ENCODE measurements at regions not wholly inside any gene's neighbourhood (a gene's known extent, or its start where the extent isn't known, plus 50 kb on each side); places are given as distances from the start of the nearest gene placed in this dataset.

DNA sequence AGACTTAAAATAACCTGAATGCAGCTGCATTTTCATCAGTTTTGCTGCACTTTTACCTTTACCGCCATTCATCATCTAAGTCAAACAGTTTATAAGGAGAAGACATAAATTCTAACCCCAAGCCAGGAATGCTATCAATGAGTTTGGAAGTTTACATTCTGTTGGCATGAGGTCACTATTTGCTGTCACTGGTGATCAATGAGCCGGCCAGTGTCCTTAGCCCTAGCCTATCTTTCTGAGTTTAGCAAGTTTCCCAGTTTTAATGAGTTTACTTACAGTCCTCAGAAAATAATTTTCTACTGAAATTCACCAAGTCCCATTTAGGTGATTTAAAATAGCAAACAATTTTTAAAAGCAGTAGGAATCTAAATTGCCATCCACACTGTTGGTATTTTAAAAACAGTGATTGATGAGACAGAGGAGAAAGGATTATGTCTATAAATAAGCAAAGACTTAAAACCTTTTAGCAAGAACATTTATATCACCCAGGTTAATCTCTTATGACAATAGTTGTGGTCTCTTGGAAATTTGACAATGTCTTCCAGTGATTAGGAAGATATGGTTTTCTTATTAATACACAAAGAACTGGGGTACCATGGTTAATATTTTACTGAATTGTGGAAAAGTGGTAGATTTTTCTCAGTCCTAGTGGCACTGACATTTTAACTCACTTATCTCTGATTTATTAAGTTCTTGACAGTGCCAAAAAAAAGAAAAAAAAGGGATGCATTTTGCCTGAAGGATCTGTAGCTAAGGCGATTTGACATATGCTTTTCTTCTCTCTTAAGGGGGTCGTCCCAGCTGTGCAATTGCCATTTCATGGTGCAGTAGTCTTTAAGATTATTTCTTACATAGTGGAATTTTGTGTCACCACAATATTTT is 443.4 kb upstream of the ANKRD30A start:
- no peak for DNase-seq (ENCODE audit: low read depth)
- TF ChIP-seq, protein P1, sequence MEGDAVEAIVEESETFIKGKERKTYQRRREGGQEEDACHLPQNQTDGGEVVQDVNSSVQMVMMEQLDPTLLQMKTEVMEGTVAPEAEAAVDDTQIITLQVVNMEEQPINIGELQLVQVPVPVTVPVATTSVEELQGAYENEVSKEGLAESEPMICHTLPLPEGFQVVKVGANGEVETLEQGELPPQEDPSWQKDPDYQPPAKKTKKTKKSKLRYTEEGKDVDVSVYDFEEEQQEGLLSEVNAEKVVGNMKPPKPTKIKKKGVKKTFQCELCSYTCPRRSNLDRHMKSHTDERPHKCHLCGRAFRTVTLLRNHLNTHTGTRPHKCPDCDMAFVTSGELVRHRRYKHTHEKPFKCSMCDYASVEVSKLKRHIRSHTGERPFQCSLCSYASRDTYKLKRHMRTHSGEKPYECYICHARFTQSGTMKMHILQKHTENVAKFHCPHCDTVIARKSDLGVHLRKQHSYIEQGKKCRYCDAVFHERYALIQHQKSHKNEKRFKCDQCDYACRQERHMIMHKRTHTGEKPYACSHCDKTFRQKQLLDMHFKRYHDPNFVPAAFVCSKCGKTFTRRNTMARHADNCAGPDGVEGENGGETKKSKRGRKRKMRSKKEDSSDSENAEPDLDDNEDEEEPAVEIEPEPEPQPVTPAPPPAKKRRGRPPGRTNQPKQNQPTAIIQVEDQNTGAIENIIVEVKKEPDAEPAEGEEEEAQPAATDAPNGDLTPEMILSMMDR (conservative IDR thresholded peaks at IDR 0.05; ENCODE audit: low read depth, low read length) = no peak
- H3K4me3 ChIP-seq (ENCODE audit: low read depth, low read length) = no peak overlapping the region

DNA sequence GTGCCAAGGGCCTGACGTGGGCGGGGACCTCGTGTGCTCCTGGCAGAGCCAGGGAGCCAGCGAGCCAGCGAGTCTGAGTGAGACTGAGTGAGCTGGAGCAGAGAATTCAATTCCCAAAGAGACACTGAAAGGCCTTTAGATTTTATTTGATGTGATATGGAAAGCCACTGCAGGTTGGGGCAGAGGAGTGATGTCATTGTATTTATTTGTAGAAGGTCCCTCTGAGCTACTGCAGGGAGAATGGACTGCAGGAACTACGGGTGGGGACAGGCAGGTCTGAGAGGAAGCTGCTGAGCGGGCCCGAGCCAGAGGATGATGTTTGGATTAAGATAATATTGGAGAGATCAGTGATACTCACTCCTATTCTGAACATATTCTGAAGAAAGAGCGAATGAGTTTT is 445.8 kb upstream of the ANKRD30A start:
- TF ChIP-seq, protein P1 (conservative IDR thresholded peaks at IDR 0.05; ENCODE audit: low read depth, low read length) = no peak
- no peak overlapping the region for H3K4me3 ChIP-seq (ENCODE audit: low read depth, low read length)
- no peak for DNase-seq (ENCODE audit: low read depth)

DNA sequence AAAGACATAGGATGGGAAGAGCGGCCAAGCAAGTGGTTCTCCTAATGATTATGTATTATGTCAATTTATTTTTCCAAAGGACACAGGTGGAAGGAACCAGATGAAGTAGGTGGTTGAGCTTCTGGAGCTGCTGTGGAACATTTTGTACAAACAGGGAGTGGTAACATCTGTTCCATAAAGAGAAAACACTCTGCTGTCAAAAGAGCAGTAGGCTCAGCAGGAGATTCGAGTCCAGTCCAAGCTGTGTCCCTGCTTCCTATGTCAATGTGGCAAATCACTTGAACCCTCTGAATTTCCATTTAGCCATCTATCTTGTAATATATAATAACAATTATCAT is 448.0 kb upstream of the ANKRD30A start:
- TF ChIP-seq, protein P1 (conservative IDR thresholded peaks at IDR 0.05; ENCODE audit: low read depth, low read length) = no peak
- H3K4me3 ChIP-seq (ENCODE audit: low read depth, low read length) = no peak overlapping the region
- DNase-seq (ENCODE audit: low read depth) = no peak

DNA sequence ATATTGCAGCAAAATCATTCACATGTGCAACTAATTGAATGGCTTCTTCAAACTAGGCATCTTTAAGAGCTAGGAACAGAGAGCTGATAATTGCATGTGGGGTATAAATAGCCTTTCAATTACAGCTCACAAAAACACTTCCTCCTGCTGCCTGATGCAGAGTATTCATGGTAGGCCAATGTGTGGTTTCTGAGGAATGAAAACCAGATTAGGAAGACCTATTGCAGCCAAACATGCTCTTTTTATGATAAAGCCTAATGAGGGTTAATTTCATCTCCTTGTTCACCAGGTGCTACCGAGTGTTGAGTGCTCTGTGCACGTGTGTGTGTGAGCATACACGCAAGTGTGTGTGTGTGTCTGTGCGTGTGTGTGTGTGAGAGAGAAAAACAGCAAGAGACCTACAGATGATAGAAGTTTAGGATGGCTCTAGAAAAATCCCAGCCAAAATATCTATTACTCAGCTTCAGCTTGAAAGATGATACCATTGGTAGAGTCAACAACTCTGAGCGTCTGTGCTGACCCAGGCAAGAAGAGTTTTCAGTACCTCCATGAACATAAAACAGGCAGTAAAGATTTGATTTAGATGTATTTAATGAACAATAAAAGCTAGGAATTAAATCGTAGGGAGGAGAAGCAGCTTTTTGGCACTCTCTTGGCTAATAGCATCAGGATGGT is 448.5 kb upstream of the ANKRD30A start:
- TF ChIP-seq, protein P1 (conservative IDR thresholded peaks at IDR 0.05; ENCODE audit: low read depth, low read length) = no peak
- no peak overlapping the region for H3K4me3 ChIP-seq (ENCODE audit: low read depth, low read length)
- no peak for DNase-seq (ENCODE audit: low read depth)

DNA sequence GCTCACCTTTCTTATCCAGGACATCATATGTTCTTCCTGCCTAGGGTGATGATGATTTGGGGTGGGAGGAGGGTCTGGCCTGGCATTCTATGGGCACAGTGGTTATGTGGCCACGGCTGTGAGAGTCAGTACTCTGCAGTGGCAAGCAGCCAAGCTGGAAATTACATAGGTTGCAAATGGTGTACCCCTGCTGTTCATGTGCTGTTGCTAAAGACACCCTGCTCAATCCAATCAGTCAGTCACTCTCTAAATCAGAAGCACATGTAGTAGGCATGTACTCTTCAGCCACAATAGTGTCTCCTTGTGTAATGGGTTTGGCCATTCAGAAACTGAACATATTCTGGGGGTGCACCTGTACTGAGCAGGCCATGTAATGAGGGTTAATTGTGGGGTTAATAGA is 449.1 kb upstream of the ANKRD30A start:
- TF ChIP-seq, protein P1 (conservative IDR thresholded peaks at IDR 0.05; ENCODE audit: low read depth, low read length) = no peak
- H3K4me3 ChIP-seq (ENCODE audit: low read depth, low read length) = no peak overlapping the region
- no peak for DNase-seq (ENCODE audit: low read depth)

DNA sequence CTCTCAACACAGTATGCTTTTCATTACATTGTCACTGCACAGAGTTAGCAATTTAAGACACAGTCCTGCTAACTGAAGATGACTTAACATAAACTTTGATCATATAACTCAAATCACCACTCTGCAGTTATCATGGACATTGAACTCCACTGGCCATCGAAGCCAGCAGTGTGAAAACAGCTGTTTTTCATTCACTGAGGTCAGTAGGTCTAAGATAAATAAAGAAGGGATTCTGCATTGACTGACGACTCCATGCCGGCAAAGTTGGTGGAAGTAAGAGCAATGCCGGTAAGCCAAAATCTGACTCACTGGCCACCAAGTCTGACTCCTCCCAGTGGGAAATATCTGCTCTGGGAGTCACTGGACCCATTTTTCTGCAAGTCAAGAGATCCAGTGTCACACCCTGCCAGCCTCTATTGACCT is 449.9 kb upstream of the ANKRD30A start:
- H3K4me3 ChIP-seq (ENCODE audit: low read depth, low read length) = no peak overlapping the region
- DNase-seq (ENCODE audit: low read depth) = no peak
- TF ChIP-seq, protein P1 (conservative IDR thresholded peaks at IDR 0.05; ENCODE audit: low read depth, low read length) = no peak
